ENCODE measurements at regions not wholly inside any gene's neighbourhood (a gene's known extent, or its start where the extent isn't known, plus 50 kb on each side); places are given as distances from the start of the nearest gene placed in this dataset.

DNA sequence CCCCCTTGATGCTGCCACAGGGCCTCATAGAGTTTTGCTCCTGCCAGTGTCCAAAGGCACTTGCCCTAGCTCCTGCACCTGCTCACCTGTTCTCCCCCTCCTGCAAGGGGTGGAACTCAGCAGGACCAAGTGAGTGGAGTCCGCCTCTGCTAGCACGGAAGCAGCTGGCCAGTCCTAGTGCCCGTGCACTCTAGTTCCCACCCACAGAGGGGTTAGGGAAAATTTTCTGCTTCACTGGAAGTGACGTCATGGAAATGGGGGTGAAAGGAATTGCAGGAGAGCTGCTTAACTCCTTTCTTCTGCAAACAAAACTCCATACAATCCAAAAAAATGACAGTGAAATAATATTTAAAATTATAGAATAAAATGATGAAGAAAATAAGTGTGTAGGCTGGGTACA lies 609.7 kb upstream of the SLITRK1 start:
- no peaks in the 10 kb centered on the region for H3K27me3 ChIP-seq (replicated peaks in 1 of 7)
- no peaks in the 10 kb centered on the region for H3K9me3 ChIP-seq
- 81 to 89% (median 88%) methylated on average over 3 to 4 of the region's 4 CpGs for WGBS, 5 donors
- no peak overlapping the region for H3K4me3 ChIP-seq
- intact Hi-C loops (cut with DNase I; ENCODE audit: low total_unique reads) = no loop called here
- no peaks in the 10 kb centered on the region for H3K36me3 ChIP-seq
- DNase-seq = no peak
- no peaks in the 10 kb centered on the region for H3K4me1 ChIP-seq
- TF ChIP-seq POLR2A (IDR thresholded peaks at IDR 0.05) (no peak), POLR2AphosphoS5 (IDR thresholded peaks at IDR 0.05) (no peak)
- TF ChIP-seq, protein P1, sequence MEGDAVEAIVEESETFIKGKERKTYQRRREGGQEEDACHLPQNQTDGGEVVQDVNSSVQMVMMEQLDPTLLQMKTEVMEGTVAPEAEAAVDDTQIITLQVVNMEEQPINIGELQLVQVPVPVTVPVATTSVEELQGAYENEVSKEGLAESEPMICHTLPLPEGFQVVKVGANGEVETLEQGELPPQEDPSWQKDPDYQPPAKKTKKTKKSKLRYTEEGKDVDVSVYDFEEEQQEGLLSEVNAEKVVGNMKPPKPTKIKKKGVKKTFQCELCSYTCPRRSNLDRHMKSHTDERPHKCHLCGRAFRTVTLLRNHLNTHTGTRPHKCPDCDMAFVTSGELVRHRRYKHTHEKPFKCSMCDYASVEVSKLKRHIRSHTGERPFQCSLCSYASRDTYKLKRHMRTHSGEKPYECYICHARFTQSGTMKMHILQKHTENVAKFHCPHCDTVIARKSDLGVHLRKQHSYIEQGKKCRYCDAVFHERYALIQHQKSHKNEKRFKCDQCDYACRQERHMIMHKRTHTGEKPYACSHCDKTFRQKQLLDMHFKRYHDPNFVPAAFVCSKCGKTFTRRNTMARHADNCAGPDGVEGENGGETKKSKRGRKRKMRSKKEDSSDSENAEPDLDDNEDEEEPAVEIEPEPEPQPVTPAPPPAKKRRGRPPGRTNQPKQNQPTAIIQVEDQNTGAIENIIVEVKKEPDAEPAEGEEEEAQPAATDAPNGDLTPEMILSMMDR (IDR thresholded peaks at IDR 0.05 in 8 of 11, conservative IDR thresholded peaks at IDR 0.05 in 3 of 11) = no peak
- no peak overlapping the region for H3K27ac ChIP-seq

- intact Hi-C loops (cut with DNase I; ENCODE audit: low total_unique reads) = no loop called here
- Histone ChIP-seq H3K4me1 (no peaks in the 10 kb centered on the region), H3K36me3 (no peaks in the 10 kb centered on the region), H3K27me3 (replicated peaks in 1 of 7) (no peaks in the 10 kb centered on the region), H3K27ac (no peak overlapping the region), H3K9me3 (no peaks in the 10 kb centered on the region), H3K4me3 (no peak overlapping the region)
- WGBS, 5 donors = 56 to 88% (median 73%) methylated on average over 1 of the region's 1 CpG
- no peak for DNase-seq
- no peak for TF ChIP-seq POLR2AphosphoS5 (IDR thresholded peaks at IDR 0.05)
- TF ChIP-seq POLR2A (IDR thresholded peaks at IDR 0.05) = no peak
- TF ChIP-seq, protein P1 (IDR thresholded peaks at IDR 0.05 in 8 of 11, conservative IDR thresholded peaks at IDR 0.05 in 3 of 11) = no peak
Measured at GRCh38 chr13:84487752-84488151, 605.5 kb upstream of the SLITRK1 start.

DNA sequence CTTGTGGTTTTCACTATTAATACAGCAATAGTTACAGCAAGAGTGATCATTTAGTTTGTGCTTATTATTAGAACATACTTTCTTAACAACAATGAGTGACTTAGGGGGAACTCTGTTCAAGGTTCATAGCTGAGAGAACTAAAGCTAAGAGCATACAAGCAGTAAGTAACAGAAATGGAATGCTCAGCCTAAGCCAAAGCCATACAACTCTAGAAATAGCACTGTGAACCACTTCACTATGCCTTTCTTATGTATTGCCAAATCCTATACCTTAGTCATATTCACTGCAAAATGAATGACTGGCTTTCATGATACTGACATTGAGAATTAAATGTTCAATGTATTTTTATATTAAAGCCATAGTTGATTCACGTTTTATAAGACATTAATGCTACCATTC lies 599.7 kb upstream of the SLITRK1 start:
- Histone ChIP-seq H3K4me1 (no peaks in the 10 kb centered on the region), H3K4me3 (no peak overlapping the region), H3K27me3 (replicated peaks in 1 of 7) (no peaks in the 10 kb centered on the region), H3K9me3 (no peaks in the 10 kb centered on the region), H3K36me3 (no peaks in the 10 kb centered on the region), H3K27ac (no peak overlapping the region)
- TF ChIP-seq, protein P1 (IDR thresholded peaks at IDR 0.05 in 8 of 11, conservative IDR thresholded peaks at IDR 0.05 in 3 of 11) = no peak
- no peak for TF ChIP-seq POLR2AphosphoS5 (IDR thresholded peaks at IDR 0.05)
- TF ChIP-seq POLR2A (IDR thresholded peaks at IDR 0.05) = no peak
- no peak for DNase-seq
- intact Hi-C loops (cut with DNase I; ENCODE audit: low total_unique reads) = no loop called here
- 70 to 94% (median 77%) methylated on average over 1 of the region's 1 CpG for WGBS, 5 donors

GRCh38 chr13:84479656-84480055 lies 597.4 kb upstream of the SLITRK1 start:
- DNase-seq = no peak
- H3K4me3 ChIP-seq = no peak overlapping the region
- no peaks in the 10 kb centered on the region for H3K4me1 ChIP-seq
- TF ChIP-seq, protein P1 (IDR thresholded peaks at IDR 0.05 in 8 of 11, conservative IDR thresholded peaks at IDR 0.05 in 3 of 11) = no peak
- no peak for TF ChIP-seq POLR2AphosphoS5 (IDR thresholded peaks at IDR 0.05)
- H3K9me3 ChIP-seq = peaks cover 0 to 18% (median 4%) of the 10 kb centered on the region in 8 donors
- intact Hi-C loops (cut with DNase I; ENCODE audit: low total_unique reads) = no loop called here
- H3K36me3 ChIP-seq = no peaks in the 10 kb centered on the region
- 85 to 89% (median 89%) methylated on average over 1 of the region's 1 CpG for WGBS, 5 donors
- H3K27me3 ChIP-seq (replicated peaks in 1 of 7) = no peaks in the 10 kb centered on the region
- H3K27ac ChIP-seq = no peak overlapping the region
